HepG2 (cell line): ENCODE measurements at regions not wholly inside any gene's neighbourhood (a gene's known extent, or its start where the extent isn't known, plus 50 kb on each side); places are given as distances from the start of the nearest gene placed in this dataset.

Source experiments
- ATAC-seq: fragments of 200-7000 bp; cut with Tn5 transposase; 3 replicates; pipeline ENCODE4 v1.9.1; 2020; ENCODE audit warnings: mild to moderate bottlenecking, moderate library complexity
- BruUV-seq: library from RNA; stranded (reverse); fragments of 400-500 nt; replicated peaks from 2 replicates; lab custom pipeline; 2021; lab: Mats Ljungman, UMichigan
- CTCF ChIA-PET: fragments of 300-600 bp; formaldehyde crosslinking; extraction: SDS; loops from one replicate; lab custom pipeline; 2021; ENCODE audit warnings: low total read pairs, inconsistent platforms, low intra/inter-chr PET ratio; lab: Yijun Ruan, JAX
- POLR2A ChIA-PET: fragments of 350-600 bp; sonication (Branson Sonifier 250); formaldehyde crosslinking; loops from one replicate; lab custom pipeline; 2020; ENCODE audit warnings: antibody characterized with exemption, inconsistent platforms; lab: Yijun Ruan, JAX
- DNase-seq: peaks from one replicate; pipeline ENCODE4 v3.0.0-alpha.2; 2015; ENCODE audit warnings: low spot score
- FAIRE-seq: peaks from 3 replicates; lab custom pipeline; 2011; peaks lifted over from hg19 to GRCh38; lab: Jason Lieb, UNC
- H2AFZ ChIP-seq: one replicate; pipeline ENCODE4 v1.6.1; 2011; ENCODE audit warnings: low read length, inconsistent platforms
- H3K27ac ChIP-seq: fragments of 300-600 bp; 3 replicates; pipeline ENCODE4 v1.8.0; 2011; ENCODE audit warnings: mixed run types, mild to moderate bottlenecking, mixed read lengths, low read length, inconsistent platforms; ENCODE audit not compliant: insufficient read depth; ENCODE audit errors: extremely low read length
- H3K27me3 ChIP-seq, 2 experiments: fragments of 200-600 bp in 1 of 2; 2 replicates in 1 of 2; 3 replicates in 1 of 2; pipeline versions ENCODE4 v1.6.0 to v1.8.0; 2011; ENCODE audit warnings: low read length in 2 of 2, mild to moderate bottlenecking in 2 of 2, moderate library complexity in 2 of 2, inconsistent platforms in 1 of 2; ENCODE audit not compliant: insufficient read depth in 2 of 2, control insufficient read depth in 1 of 2
- H3K36me3 ChIP-seq, 2 experiments: fragments of 200-600 bp in 1 of 2; replicated peaks in 1 of 2; 2 replicates in 1 of 2; 3 replicates in 1 of 2; pipeline versions ENCODE4 v1.5.1 to v1.8.0; 2011; ENCODE audit warnings: low read length in 2 of 2, inconsistent platforms in 1 of 2; ENCODE audit not compliant: insufficient read depth in 2 of 2, control insufficient read depth in 1 of 2
- H3K4me1 ChIP-seq: 2 replicates; pipeline ENCODE4 v1.5.1; 2012; ENCODE audit warnings: low read length, inconsistent platforms; ENCODE audit not compliant: insufficient read depth
- H3K4me2 ChIP-seq: 2 replicates; pipeline ENCODE4 v1.6.0; 2011; ENCODE audit warnings: low read depth, low read length, inconsistent platforms
- H3K4me3 ChIP-seq, 3 experiments: fragments of 200-600 bp in 1 of 3; sonication (generic), shearing (Covaris generic) in 1 of 3; replicated peaks in 1 of 3; 2 replicates each; pipeline ENCODE4 v1.5.1; 2011 to 2016; ENCODE audit warnings: low read length in 3 of 3, inconsistent platforms in 2 of 3, low read depth in 2 of 3, mild to moderate bottlenecking in 2 of 3, control low read depth in 1 of 3, mixed read lengths in 1 of 3; ENCODE audit not compliant: insufficient read depth in 1 of 3
- H3K79me2 ChIP-seq: one replicate; pipeline ENCODE4 v1.6.1; 2011; ENCODE audit warnings: low read length, inconsistent platforms; ENCODE audit not compliant: insufficient read depth
- H3K9ac ChIP-seq: 2 replicates; pipeline ENCODE4 v1.6.0; 2011; ENCODE audit warnings: mild to moderate bottlenecking, low read depth, low read length, inconsistent platforms; ENCODE audit not compliant: insufficient read depth
- H3K9me3 ChIP-seq: 2 replicates; pipeline ENCODE4 v1.5.1; 2012; ENCODE audit warnings: mild to moderate bottlenecking, low read length
- H4K20me1 ChIP-seq: 2 replicates; pipeline ENCODE4 v1.6.0; 2011; ENCODE audit warnings: inconsistent platforms, mild to moderate bottlenecking, low read length, moderate library complexity; ENCODE audit not compliant: insufficient read depth
- DNMT1 ChIP-seq: sonication (generic); formaldehyde crosslinking; IDR thresholded peaks from 2 replicates; pipeline ENCODE4 v1.5.1; 2020; ENCODE audit warnings: mild to moderate bottlenecking, missing genetic modification reagents
- MTA1 ChIP-seq: sonication (generic); formaldehyde crosslinking; IDR thresholded peaks from 2 replicates; pipeline ENCODE4 v1.4.0; 2020; ENCODE audit warnings: missing genetic modification reagents, mild to moderate bottlenecking, borderline replicate concordance
- PAX8 ChIP-seq: sonication (generic); formaldehyde crosslinking; IDR thresholded peaks from 2 replicates; pipeline ENCODE4 v1.8.0; 2022; ENCODE audit warnings: mild to moderate bottlenecking, missing genetic modification reagents, borderline replicate concordance
- ZIK1 ChIP-seq: sonication (generic); formaldehyde crosslinking; IDR thresholded peaks from 2 replicates; pipeline ENCODE4 v1.5.0; 2020; ENCODE audit warnings: mild to moderate bottlenecking, low read depth, missing genetic modification reagents, borderline replicate concordance
- ZNF274 ChIP-seq: sonication (generic); formaldehyde crosslinking; IDR thresholded peaks from 2 replicates; pipeline ENCODE4 v1.5.1; 2020; ENCODE audit warnings: mild to moderate bottlenecking, missing genetic modification reagents
- ZNF7 ChIP-seq: IDR thresholded peaks from 2 replicates; pipeline ENCODE4 v1.6.1; 2016; ENCODE audit warnings: missing biosample characterization, missing genetic modification reagents
- ZNF776 ChIP-seq: sonication (generic); formaldehyde crosslinking; IDR thresholded peaks from 2 replicates; pipeline ENCODE4 v1.4.0; 2020; ENCODE audit warnings: mild to moderate bottlenecking, missing genetic modification reagents
- WGBS: methylation state at CpG from one replicate; pipeline ENCODE4 v1.1.6; 2017; ENCODE audit warnings: low lambda C conversion rate; 5-methylcytosine and 5-hydroxymethylcytosine counted together
- in situ Hi-C: cut with HindIII; loops from 2 replicates; pipeline ENCODE4 v1.10.0; 2017; ENCODE audit warnings: low pct_unique_long_range_greater_than_20kb; ENCODE audit not compliant: extremely low pct_ligation_motif_present
- intact Hi-C: fragments of 100-400 bp; cut with micrococcal nuclease; formaldehyde crosslinking; loops from one replicate; pipeline ENCODE4 v1.10.0; 2022; ENCODE audit not compliant: unreplicated experiment
- TF ChIP-seq, protein P1 (sequence below): sonication (generic); formaldehyde crosslinking; conservative IDR thresholded peaks from 2 replicates; pipeline ENCODE4 v1.8.0; 2022; ENCODE audit warnings: low read depth, missing genetic modification reagents
- TF ChIP-seq, protein P2 (sequence below): fragments of 450-650 bp; IDR thresholded peaks from 2 replicates; pipeline ENCODE4 v1.6.1; 2016
- TF ChIP-seq, protein P3 (sequence below): sonication (generic); formaldehyde crosslinking; IDR thresholded peaks from 2 replicates; pipeline ENCODE4 v1.8.0; 2022; ENCODE audit warnings: mild to moderate bottlenecking, missing genetic modification reagents; ENCODE audit not compliant: insufficient replicate concordance

DNA sequence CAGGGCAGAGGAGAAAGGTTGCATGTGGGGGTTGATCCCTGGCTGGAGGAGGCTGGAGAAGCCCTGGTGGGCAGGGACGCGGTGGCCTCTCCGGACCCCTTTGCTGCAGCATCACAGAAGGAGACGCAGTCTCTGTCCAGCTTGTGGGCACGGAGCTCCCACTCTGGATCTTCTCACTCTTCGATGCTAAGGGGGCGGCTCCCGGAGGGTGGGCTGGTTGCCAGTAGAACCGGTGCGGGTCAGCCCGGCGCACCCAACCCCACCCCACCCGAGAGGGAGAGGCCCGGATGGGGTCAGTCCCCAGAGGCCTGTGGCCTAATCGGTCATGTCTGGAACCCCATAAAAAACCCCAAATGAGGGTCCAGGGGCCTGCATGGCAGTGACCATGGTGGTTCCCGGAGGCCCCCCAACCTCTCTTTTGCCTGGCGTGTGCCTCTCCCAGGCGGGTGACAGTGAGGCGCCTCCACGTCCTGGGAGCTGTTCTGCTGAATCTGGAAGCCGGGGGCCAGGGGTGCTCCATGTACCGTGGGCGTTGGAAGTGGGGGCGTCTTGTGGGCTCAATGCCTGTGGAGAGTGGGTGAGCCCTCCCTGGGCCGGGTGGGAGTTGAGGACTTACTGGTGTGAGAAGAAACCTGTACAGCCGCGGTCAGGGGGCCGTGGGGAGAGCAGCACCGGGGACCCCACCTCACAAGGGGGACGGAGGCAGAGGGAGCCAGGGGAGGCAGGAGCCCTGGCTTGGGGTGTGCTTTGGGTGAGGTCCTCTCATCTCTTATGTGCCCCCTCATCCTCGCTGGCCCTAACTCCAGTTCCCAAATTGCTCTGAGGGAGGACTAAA lies 79.6 kb downstream of the RTP5 start:
- intact Hi-C loops = no loop called here
- Histone ChIP-seq H2AFZ (no peak overlapping the region), H3K27me3 (peaks cover 19 to 81% of the 10 kb centered on the region in 2 experiments), H3K4me1 (peaks cover 22% of the 10 kb centered on the region), H4K20me1 (no peaks in the 10 kb centered on the region), H3K4me3 (no peak overlapping the region), H3K9me3 (no peaks in the 10 kb centered on the region), H3K36me3 (no peaks in the 10 kb centered on the region), H3K4me2 (no peak overlapping the region), H3K27ac (no peak overlapping the region), H3K79me2 (no peaks in the 10 kb centered on the region), H3K9ac (no peak overlapping the region)
- in situ Hi-C loops = no loop called here
- ChIA-PET POLR2A (no interaction called here), CTCF (no interaction called here)
- DNase-seq (no peak), FAIRE-seq (no peak), ATAC-seq (no peak)
- no TSS peak for BruUV-seq
- TF ChIP-seq DNMT1 = 0 out of 2 replicates have a peak, but pooled peaks have one; percentile 49
- TF ChIP-seq, protein P1, sequence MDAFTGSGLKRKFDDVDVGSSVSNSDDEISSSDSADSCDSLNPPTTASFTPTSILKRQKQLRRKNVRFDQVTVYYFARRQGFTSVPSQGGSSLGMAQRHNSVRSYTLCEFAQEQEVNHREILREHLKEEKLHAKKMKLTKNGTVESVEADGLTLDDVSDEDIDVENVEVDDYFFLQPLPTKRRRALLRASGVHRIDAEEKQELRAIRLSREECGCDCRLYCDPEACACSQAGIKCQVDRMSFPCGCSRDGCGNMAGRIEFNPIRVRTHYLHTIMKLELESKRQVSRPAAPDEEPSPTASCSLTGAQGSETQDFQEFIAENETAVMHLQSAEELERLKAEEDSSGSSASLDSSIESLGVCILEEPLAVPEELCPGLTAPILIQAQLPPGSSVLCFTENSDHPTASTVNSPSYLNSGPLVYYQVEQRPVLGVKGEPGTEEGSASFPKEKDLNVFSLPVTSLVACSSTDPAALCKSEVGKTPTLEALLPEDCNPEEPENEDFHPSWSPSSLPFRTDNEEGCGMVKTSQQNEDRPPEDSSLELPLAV (CRISPR knock-in tag) = no peak
- 53% methylated on average over 24 of the region's 31 CpGs for WGBS

DNA sequence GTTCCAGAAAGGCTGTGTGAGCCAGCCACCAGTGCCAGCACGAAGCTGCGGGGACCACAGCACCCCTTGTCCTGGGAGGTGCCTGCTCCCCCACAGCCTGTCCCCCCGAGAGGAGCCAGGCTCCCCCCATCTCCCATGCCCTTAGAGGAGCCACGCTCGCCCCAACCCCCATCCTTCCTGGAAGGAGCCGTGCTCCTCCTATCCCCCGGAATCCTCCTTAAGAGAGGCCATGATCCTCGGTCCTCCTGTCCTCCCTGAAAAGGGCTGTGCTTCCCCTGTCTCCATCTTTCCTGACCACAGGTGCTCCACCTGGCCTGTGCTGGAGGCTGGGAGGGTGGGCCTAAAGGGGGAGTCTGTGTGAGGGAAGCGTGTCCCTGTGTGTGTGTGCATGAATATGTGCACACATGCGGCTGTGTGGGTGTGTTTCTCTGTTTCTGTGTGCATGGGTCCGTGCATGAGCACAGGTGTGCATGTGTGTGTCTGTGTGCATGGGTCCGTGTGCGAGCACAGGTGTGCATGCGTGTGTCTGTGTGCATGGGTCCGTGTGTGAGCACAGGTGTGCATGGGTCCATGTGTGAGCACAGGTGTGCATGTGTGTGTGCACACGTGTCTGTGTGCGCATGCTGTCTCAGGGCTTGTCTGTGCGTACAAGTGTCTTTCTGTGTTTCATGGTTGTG lies 80.3 kb downstream of the RTP5 start:
- no peak for FAIRE-seq
- POLR2A ChIA-PET = no interaction called here
- H3K4me2 ChIP-seq = no peak overlapping the region; the same call in 1 of the 2 replicates
- DNase-seq = no peak
- H3K4me1 ChIP-seq = peaks cover 22% of the 10 kb centered on the region
- no peaks in the 10 kb centered on the region for H3K79me2 ChIP-seq
- 32% methylated on average over 18 of the region's 18 CpGs for WGBS
- intact Hi-C loops = loop anchor here (2.0 kb wide), 1 partner anchor 71 kb away; no protein-coding TSS in a partner anchor
- H3K27me3 ChIP-seq = peaks cover 19 to 87% of the 10 kb centered on the region in 2 experiments
- H2AFZ ChIP-seq = no peak overlapping the region
- no peaks in the 10 kb centered on the region for H3K9me3 ChIP-seq
- no peak overlapping the region for H3K4me3 ChIP-seq
- no peaks in the 10 kb centered on the region for H4K20me1 ChIP-seq
- peak; percentile 3; the same call in 2 of the 3 replicates for ATAC-seq
- H3K27ac ChIP-seq = no peak overlapping the region
- H3K9ac ChIP-seq = no peak overlapping the region
- no TSS peak for BruUV-seq
- in situ Hi-C loops = no loop called here
- CTCF ChIA-PET = no interaction called here
- H3K36me3 ChIP-seq = no peaks in the 10 kb centered on the region
- TF ChIP-seq ZNF776 (0 out of 2 replicates have a peak, but pooled peaks have one; percentile 6), ZNF7 (CRISPR knock-in tag) (no peak), ZNF274 (no peak), PAX8 (CRISPR knock-in tag) (no peak), MTA1 (CRISPR knock-in tag) (0 out of 2 replicates have a peak, but pooled peaks have one; percentile 21), ZIK1 (CRISPR knock-in tag) (no peak)
- TF ChIP-seq, protein P2, sequence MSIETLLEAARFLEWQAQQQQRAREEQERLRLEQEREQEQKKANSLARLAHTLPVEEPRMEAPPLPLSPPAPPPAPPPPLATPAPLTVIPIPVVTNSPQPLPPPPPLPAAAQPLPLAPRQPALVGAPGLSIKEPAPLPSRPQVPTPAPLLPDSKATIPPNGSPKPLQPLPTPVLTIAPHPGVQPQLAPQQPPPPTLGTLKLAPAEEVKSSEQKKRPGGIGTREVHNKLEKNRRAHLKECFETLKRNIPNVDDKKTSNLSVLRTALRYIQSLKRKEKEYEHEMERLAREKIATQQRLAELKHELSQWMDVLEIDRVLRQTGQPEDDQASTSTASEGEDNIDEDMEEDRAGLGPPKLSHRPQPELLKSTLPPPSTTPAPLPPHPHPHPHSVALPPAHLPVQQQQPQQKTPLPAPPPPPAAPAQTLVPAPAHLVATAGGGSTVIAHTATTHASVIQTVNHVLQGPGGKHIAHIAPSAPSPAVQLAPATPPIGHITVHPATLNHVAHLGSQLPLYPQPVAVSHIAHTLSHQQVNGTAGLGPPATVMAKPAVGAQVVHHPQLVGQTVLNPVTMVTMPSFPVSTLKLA = peak; percentile 94
- TF ChIP-seq, protein P3, sequence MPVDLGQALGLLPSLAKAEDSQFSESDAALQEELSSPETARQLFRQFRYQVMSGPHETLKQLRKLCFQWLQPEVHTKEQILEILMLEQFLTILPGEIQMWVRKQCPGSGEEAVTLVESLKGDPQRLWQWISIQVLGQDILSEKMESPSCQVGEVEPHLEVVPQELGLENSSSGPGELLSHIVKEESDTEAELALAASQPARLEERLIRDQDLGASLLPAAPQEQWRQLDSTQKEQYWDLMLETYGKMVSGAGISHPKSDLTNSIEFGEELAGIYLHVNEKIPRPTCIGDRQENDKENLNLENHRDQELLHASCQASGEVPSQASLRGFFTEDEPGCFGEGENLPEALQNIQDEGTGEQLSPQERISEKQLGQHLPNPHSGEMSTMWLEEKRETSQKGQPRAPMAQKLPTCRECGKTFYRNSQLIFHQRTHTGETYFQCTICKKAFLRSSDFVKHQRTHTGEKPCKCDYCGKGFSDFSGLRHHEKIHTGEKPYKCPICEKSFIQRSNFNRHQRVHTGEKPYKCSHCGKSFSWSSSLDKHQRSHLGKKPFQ (CRISPR knock-in tag) = no peak
